ENCODE measurements at regions not wholly inside any gene's neighbourhood (a gene's known extent, or its start where the extent isn't known, plus 50 kb on each side); places are given as distances from the start of the nearest gene placed in this dataset.

DNA sequence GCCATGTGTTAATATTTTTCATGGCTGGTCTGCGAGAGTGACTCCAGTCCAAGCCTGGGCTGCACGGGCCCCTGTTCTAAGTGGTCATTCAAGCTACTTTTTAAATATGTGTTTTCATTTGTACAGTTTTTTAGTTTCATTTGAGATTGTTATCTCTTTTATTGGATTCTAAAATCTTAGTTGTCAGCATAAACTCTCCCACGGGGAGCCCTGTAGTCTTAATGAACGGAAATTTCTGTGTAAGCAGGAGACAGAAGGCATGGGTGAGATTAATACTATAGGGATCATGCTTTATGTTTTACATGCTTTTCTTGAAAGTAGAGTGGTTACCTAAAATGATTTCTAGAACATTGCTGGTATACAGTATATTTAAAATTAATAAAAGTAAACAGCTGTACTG is 373.1 kb upstream of the SLCO3A1 start:
- no peak for DNase-seq (ENCODE audit: low spot score in 2 of 2)
- no peaks in the 10 kb centered on the region for H3K4me1 ChIP-seq
- no peak overlapping the region for H3K4me3 ChIP-seq
- WGBS, 2 donors: 66 to 69% methylated on average over 4 of the region's 4 CpGs
- no peaks in the 10 kb centered on the region for H3K27me3 ChIP-seq
- H3K9me3 ChIP-seq: no peaks in the 10 kb centered on the region
- no peak for TF ChIP-seq POLR2A (IDR thresholded peaks at IDR 0.05)
- TF ChIP-seq, protein P1, sequence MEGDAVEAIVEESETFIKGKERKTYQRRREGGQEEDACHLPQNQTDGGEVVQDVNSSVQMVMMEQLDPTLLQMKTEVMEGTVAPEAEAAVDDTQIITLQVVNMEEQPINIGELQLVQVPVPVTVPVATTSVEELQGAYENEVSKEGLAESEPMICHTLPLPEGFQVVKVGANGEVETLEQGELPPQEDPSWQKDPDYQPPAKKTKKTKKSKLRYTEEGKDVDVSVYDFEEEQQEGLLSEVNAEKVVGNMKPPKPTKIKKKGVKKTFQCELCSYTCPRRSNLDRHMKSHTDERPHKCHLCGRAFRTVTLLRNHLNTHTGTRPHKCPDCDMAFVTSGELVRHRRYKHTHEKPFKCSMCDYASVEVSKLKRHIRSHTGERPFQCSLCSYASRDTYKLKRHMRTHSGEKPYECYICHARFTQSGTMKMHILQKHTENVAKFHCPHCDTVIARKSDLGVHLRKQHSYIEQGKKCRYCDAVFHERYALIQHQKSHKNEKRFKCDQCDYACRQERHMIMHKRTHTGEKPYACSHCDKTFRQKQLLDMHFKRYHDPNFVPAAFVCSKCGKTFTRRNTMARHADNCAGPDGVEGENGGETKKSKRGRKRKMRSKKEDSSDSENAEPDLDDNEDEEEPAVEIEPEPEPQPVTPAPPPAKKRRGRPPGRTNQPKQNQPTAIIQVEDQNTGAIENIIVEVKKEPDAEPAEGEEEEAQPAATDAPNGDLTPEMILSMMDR (IDR thresholded peaks at IDR 0.05): no peak
- no peak for TF ChIP-seq EP300 (IDR thresholded peaks at IDR 0.05)
- no peak overlapping the region for H3K27ac ChIP-seq
- no peaks in the 10 kb centered on the region for H3K36me3 ChIP-seq

DNA sequence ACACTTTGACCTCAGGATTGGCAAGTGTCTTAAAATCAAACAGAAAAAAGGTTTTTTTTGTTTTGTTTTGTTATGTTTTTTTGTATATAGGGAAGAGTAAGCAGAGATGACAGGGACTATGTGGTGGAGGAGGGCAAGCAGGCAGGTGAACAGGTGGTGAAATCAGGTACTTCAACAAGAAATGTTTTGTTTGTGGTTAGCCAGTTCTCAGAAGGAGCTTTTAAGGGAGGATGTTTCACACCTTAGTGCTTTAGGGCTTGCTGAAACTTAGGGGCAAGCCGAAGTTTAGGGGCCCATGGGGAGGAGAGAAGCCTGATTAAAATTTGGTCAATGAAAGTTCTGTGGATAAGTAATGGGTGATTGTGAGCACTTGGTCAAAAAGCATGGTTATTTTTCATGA is 370.7 kb upstream of the SLCO3A1 start:
- Histone ChIP-seq H3K36me3 (no peaks in the 10 kb centered on the region), H3K27me3 (no peaks in the 10 kb centered on the region), H3K4me3 (no peak overlapping the region), H3K9me3 (no peaks in the 10 kb centered on the region), H3K27ac (no peak overlapping the region), H3K4me1 (no peaks in the 10 kb centered on the region)
- TF ChIP-seq POLR2A (IDR thresholded peaks at IDR 0.05) (no peak), EP300 (IDR thresholded peaks at IDR 0.05) (no peak)
- TF ChIP-seq, protein P1 (IDR thresholded peaks at IDR 0.05): no peak
- DNase-seq (ENCODE audit: low spot score in 2 of 2): no peak
- 72 to 74% methylated on average over 1 of the region's 1 CpG for WGBS, 2 donors

DNA sequence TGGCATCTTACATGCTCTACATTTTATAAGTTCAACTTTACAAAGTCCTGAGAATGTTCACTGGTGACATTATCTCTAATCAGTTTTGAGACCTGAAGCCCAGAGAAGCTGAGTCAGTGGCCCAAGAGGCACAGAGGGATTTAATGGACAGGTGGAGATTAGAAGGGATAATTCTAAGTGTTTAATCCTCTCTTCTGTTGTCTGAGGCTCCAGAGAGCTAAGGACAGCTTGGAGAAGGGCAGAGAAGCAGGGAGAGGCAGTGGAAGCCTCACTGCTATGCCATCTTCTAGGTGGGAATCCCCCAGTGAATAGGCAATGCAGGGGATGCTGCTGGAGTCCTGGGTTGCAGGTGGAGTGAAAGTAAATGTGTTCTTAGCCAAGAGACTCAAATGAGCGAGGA is 369.4 kb upstream of the SLCO3A1 start:
- Histone ChIP-seq H3K27ac (no peak overlapping the region), H3K36me3 (no peaks in the 10 kb centered on the region), H3K9me3 (no peaks in the 10 kb centered on the region), H3K27me3 (no peaks in the 10 kb centered on the region), H3K4me1 (no peaks in the 10 kb centered on the region), H3K4me3 (no peak overlapping the region)
- WGBS, 2 donors: 94 to 95% methylated on average over 1 of the region's 1 CpG
- no peak for TF ChIP-seq POLR2A (IDR thresholded peaks at IDR 0.05)
- no peak for TF ChIP-seq EP300 (IDR thresholded peaks at IDR 0.05)
- TF ChIP-seq, protein P1 (IDR thresholded peaks at IDR 0.05): no peak
- no peak for DNase-seq (ENCODE audit: low spot score in 2 of 2)

DNA sequence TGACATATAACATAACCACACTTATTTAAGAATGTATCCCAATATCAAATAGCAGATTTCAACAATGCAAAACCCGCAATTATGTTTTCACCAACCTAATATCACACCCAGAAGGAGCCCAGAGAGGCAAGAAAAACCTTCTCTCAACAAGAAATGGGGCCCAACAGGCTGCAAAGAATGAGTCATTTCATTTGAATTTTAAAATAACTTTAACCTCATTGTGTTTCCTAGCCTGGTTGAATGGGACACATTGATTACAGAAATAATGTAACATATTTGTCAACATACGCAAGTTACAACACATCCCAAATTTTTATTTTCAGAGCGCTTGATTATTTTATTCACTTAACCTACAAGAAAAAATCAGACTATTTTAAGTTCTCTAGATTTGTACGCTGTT is 365.1 kb upstream of the SLCO3A1 start:
- Histone ChIP-seq H3K4me1 (no peaks in the 10 kb centered on the region), H3K36me3 (no peaks in the 10 kb centered on the region), H3K27ac (no peak overlapping the region), H3K9me3 (no peaks in the 10 kb centered on the region), H3K27me3 (no peaks in the 10 kb centered on the region), H3K4me3 (no peak overlapping the region)
- 40 to 43% methylated on average over 4 of the region's 4 CpGs for WGBS, 2 donors
- TF ChIP-seq POLR2A (IDR thresholded peaks at IDR 0.05) (no peak), EP300 (IDR thresholded peaks at IDR 0.05) (no peak)
- TF ChIP-seq, protein P1 (IDR thresholded peaks at IDR 0.05): no peak
- no peak for DNase-seq (ENCODE audit: low spot score in 2 of 2)

DNA sequence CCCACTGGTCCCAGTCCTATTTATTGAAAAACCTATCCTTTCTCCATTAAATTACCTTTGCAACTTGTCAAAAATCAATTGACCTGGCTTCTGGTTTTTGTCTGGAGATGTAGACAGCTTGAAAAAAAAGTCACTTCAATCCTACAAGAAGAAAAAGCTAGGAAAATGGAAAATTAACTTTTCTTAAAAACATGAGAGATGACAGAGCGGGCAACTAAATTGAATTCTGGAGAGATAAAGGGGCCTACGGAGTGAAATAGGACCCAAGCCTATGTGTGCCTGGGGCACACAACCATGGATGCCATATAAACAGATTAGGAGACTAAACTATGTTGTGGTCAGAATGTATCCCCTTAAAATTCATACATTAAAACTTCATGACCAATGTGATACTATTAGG is 363.3 kb upstream of the SLCO3A1 start:
- WGBS, 2 donors: 93 to 96% methylated on average over 2 of the region's 2 CpGs
- no peak for DNase-seq (ENCODE audit: low spot score in 2 of 2)
- Histone ChIP-seq H3K4me3 (no peak overlapping the region), H3K4me1 (no peaks in the 10 kb centered on the region), H3K36me3 (no peaks in the 10 kb centered on the region), H3K27ac (no peak overlapping the region), H3K9me3 (no peaks in the 10 kb centered on the region), H3K27me3 (no peaks in the 10 kb centered on the region)
- TF ChIP-seq EP300 (IDR thresholded peaks at IDR 0.05) (no peak), POLR2A (IDR thresholded peaks at IDR 0.05) (no peak)
